ENCODE measurements at regions not wholly inside any gene's neighbourhood (a gene's known extent, or its start where the extent isn't known, plus 50 kb on each side); places are given as distances from the start of the nearest gene placed in this dataset.
A peak's percentile ranks its signal among the peaks of the same experiment; 100 is the strongest.

DNA sequence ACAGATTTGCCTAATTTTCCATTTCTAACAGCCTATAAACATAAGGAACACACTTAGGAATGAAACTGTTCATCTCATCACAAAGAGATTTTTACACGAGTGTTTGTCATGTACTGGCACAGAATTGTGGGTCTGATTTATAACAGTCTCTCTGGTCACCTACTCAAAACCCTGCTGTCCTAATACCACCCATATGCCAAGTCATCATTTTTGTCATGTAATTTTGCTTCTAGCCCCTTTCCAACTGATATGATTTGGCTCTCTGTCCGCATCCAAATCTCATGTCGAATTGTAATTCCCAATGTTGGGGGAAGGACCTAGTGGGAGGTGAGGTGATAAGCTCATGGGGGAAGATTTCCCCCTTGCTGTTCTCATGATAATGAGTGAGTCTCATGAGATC lies 284.1 kb upstream of the SLITRK2 start:
- in situ Hi-C loops (cut with HindIII; ENCODE audit: low sequenced_read_pairs), result no loop called here
- no peak for DNase-seq (ENCODE audit: low read depth)
- TF ChIP-seq, protein P1, sequence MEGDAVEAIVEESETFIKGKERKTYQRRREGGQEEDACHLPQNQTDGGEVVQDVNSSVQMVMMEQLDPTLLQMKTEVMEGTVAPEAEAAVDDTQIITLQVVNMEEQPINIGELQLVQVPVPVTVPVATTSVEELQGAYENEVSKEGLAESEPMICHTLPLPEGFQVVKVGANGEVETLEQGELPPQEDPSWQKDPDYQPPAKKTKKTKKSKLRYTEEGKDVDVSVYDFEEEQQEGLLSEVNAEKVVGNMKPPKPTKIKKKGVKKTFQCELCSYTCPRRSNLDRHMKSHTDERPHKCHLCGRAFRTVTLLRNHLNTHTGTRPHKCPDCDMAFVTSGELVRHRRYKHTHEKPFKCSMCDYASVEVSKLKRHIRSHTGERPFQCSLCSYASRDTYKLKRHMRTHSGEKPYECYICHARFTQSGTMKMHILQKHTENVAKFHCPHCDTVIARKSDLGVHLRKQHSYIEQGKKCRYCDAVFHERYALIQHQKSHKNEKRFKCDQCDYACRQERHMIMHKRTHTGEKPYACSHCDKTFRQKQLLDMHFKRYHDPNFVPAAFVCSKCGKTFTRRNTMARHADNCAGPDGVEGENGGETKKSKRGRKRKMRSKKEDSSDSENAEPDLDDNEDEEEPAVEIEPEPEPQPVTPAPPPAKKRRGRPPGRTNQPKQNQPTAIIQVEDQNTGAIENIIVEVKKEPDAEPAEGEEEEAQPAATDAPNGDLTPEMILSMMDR (IDR thresholded peaks at IDR 0.05; ENCODE audit: low read depth, low read length, missing control alignments), result no peak
- H3K4me3 ChIP-seq (ENCODE audit: low read depth, low read length), result no peak overlapping the region

DNA sequence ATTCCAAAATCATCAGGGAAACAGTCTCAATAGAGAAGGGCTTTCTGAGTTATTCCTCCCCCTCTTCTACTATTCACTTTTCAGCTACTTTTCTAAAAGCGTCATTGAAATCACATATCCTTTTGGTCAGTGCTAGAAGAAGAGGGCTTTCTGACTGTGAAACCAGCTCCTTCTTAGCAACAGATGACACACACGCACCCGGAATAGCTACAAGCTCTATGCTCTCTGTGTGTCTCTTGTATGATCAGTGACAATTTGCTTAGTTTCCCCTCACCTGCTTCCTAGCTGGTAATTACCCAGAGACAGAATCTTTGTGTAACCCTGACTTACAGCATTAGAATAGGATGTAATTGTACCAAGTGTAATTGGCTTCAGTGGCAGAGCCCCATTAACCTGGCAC lies 268.1 kb upstream of the SLITRK2 start:
- TF ChIP-seq, protein P1 (IDR thresholded peaks at IDR 0.05; ENCODE audit: low read depth, low read length, missing control alignments), result no peak
- in situ Hi-C loops (cut with HindIII; ENCODE audit: low sequenced_read_pairs), result no loop called here
- no peak overlapping the region for H3K4me3 ChIP-seq (ENCODE audit: low read depth, low read length)
- DNase-seq (ENCODE audit: low read depth), result no peak

DNA sequence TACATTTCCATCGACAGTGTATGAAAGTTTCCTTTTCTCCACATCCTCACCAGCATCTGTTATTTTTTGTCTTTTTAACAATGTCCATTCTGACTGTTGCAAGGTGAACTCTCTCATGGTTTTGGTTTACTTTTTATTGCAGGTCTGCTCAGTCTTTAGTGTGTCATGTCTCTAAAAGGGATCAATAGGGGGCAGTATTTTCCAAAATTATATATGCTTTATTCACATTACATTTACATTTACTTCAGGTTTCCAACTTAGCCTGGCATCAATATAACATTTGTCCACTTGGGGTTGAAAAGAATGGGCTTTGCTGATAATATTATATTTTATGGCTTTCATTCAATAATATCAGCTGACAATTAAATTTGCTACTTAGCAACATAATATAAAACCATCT lies 265.0 kb upstream of the SLITRK2 start:
- in situ Hi-C loops (cut with HindIII; ENCODE audit: low sequenced_read_pairs), result no loop called here
- TF ChIP-seq, protein P1 (IDR thresholded peaks at IDR 0.05; ENCODE audit: low read depth, low read length, missing control alignments), result no peak
- no peak for DNase-seq (ENCODE audit: low read depth)
- no peak overlapping the region for H3K4me3 ChIP-seq (ENCODE audit: low read depth, low read length)

DNA sequence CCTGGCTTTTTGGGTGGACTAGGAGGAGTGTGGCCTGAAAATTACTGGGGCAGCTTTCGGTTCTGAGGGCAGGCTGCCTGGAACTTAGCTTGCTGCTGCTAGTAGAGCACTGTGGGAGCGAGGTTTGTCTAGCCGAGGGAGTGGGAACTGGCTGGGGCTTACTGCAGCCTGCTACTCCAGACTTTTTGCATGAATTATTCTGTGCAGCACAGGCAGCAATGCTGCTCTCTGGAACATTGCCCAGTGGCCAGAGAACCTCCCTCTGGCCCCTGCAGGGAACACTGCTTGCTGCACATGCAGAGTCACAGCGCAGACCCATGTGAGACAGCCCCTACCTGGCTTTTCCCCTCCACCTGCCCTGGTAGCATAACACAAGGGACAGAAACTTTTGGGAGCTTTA lies 263.9 kb upstream of the SLITRK2 start:
- in situ Hi-C loops (cut with HindIII; ENCODE audit: low sequenced_read_pairs), result no loop called here
- TF ChIP-seq, protein P1 (IDR thresholded peaks at IDR 0.05; ENCODE audit: low read depth, low read length, missing control alignments), result no peak
- no peak for DNase-seq (ENCODE audit: low read depth)
- no peak overlapping the region for H3K4me3 ChIP-seq (ENCODE audit: low read depth, low read length)

DNA sequence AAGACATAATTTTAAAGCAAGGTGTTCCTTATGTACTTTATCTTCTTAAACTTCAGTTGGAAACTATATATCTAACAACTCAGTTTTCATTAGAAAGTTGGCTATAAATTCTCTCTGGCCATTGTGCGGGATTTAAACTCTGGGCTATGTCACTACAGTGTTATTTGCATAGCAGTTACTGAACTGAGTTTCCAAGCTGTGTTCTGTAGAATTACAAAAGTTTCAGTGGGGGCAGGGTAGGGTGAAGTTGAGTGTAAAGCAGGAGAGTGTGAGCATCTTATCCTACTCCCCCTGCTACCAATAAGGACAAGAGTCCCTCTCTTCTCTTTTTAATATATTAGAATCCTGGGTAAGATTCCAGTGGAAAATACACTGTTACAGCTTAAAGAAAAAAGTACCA lies 254.5 kb upstream of the SLITRK2 start:
- no peak overlapping the region for H3K4me3 ChIP-seq (ENCODE audit: low read depth, low read length)
- in situ Hi-C loops (cut with HindIII; ENCODE audit: low sequenced_read_pairs), result no loop called here
- TF ChIP-seq, protein P1 (IDR thresholded peaks at IDR 0.05; ENCODE audit: low read depth, low read length, missing control alignments), result no peak

DNA sequence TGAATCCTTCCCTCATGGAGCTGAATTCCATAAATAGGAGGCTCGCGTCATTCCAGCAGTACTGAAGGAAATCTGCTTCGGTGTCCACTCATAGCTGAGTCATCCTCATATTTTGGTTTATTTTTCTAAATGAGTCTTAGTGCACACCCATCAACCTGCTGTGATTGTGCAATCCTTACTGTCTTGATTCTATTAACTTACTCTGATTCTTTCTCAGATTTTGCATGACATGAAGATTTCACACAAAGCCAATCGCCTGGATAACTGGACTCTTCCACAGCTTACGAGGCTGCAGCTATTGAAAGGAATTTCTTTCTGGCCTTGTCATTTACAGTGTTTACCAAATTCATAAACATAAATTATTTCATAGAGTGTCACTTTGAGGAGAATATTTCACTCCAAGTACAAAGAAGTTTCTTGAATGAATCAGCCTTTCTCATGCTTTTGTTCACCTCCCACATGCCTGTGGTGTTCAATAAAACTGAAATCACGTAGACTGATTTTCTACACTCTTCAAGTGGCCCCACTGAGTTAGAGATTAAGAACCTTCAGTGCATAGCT lies 207.6 kb upstream of the SLITRK2 start:
- no peak overlapping the region for H3K4me3 ChIP-seq (ENCODE audit: low read depth, low read length)
- TF ChIP-seq, protein P1 (IDR thresholded peaks at IDR 0.05; ENCODE audit: low read depth, low read length, missing control alignments), result no peak
- DNase-seq (ENCODE audit: low read depth), result peak; percentile 43
- in situ Hi-C loops (cut with HindIII; ENCODE audit: low sequenced_read_pairs), result no loop called here

More for the DNA sequence above, 254.5 kb upstream of the SLITRK2 start:
- no peak for DNase-seq (ENCODE audit: low read depth)
